ENCODE measurements at regions not wholly inside any gene's neighbourhood (a gene's known extent, or its start where the extent isn't known, plus 50 kb on each side); places are given as distances from the start of the nearest gene placed in this dataset.

DNA sequence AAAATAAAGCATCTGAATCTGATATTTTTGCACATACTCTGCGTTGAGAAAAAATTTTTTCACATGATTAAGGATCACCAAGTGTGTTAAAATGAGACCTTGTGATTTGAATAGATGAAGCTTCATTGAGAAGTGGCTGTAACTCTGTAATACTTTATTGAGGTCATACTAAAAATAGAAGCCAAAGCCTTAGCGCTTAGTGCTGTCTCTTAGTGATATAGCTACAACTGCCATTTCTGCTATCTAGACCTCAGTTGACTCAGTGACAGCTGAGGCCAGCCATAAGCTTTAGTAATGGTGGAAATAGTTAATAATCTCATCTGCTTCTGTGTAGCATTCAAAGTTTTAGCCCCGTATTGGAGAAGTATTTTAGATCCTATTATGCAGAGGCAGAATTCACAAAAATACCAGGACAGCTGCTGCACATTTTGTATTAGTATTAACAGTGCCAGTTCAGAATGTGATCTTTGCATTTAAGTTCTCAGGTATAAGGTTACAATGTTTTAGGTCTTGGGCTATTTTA is 107.4 kb upstream of the SGCD start:
- TF ChIP-seq, protein P1, sequence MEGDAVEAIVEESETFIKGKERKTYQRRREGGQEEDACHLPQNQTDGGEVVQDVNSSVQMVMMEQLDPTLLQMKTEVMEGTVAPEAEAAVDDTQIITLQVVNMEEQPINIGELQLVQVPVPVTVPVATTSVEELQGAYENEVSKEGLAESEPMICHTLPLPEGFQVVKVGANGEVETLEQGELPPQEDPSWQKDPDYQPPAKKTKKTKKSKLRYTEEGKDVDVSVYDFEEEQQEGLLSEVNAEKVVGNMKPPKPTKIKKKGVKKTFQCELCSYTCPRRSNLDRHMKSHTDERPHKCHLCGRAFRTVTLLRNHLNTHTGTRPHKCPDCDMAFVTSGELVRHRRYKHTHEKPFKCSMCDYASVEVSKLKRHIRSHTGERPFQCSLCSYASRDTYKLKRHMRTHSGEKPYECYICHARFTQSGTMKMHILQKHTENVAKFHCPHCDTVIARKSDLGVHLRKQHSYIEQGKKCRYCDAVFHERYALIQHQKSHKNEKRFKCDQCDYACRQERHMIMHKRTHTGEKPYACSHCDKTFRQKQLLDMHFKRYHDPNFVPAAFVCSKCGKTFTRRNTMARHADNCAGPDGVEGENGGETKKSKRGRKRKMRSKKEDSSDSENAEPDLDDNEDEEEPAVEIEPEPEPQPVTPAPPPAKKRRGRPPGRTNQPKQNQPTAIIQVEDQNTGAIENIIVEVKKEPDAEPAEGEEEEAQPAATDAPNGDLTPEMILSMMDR (IDR thresholded peaks at IDR 0.05; ENCODE audit: extremely low read depth in 1 of 2, insufficient read depth in 1 of 2, low read depth in 1 of 2, low read length in 2 of 2) = no peak
- TF ChIP-seq FOS (IDR thresholded peaks at IDR 0.05; ENCODE audit: borderline replicate concordance, insufficient read depth, low read length) (no peak), POLR2AphosphoS5 (IDR thresholded peaks at IDR 0.05; ENCODE audit: insufficient read depth, low read depth, low read length) (no peak), JUN (IDR thresholded peaks at IDR 0.05; ENCODE audit: borderline replicate concordance, insufficient read depth, insufficient read length, low read depth) (no peak)

Measured in endothelial cell of umbilical vein (primary cell).